Left lung (tissue), 4 donors: ENCODE measurements at regions not wholly inside any gene's neighbourhood (a gene's known extent, or its start where the extent isn't known, plus 50 kb on each side); places are given as distances from the start of the nearest gene placed in this dataset.
A peak's percentile ranks its signal among the peaks of the same experiment; 100 is the strongest.
"Not testable (repeated sequence)": the region's sequence is repeated elsewhere in the genome, so short reads cannot be mapped to it uniquely, and the experiment has no call there.

Source experiments
- ATAC-seq: fragments of 200-7000 bp; cut with Tn5 transposase; one replicate; pipeline ENCODE4 v1.9.1; 2020; ENCODE audit warnings: moderate library complexity
- DNase-seq, 4 donors: peaks; one replicate each; pipeline ENCODE4 v3.0.0-alpha.2; 2013 to 2020
- H3K27ac ChIP-seq, 2 donors: fragments of 200-600 bp; sonication (generic) in 1 of 2; one replicate each; pipeline versions ENCODE4 v1.5.0 to v1.8.0; 2020 to 2021
- H3K27me3 ChIP-seq, 2 donors: fragments of 200-600 bp; sonication (generic) in 1 of 2; one replicate each; pipeline versions ENCODE4 v1.5.0 to v1.8.0; 2020 to 2021
- H3K36me3 ChIP-seq, 2 donors: fragments of 200-600 bp; sonication (generic) in 1 of 2; one replicate each; pipeline versions ENCODE4 v1.5.0 to v1.8.0; 2020 to 2021
- H3K4me1 ChIP-seq, 2 donors: fragments of 200-600 bp; one replicate each; pipeline ENCODE4 v1.8.0; 2021
- H3K4me3 ChIP-seq, 2 donors: fragments of 200-600 bp; sonication (generic) in 1 of 2; one replicate each; pipeline versions ENCODE4 v1.5.0 to v1.8.0; 2020 to 2021; ENCODE audit warnings: mild to moderate bottlenecking in 1 of 2
- H3K9me3 ChIP-seq, 2 donors: fragments of 200-600 bp; sonication (generic) in 1 of 2; one replicate each; pipeline versions ENCODE4 v1.5.0 to v1.8.0; 2020 to 2021
- CTCF ChIP-seq, 2 donors: fragments of 200-600 bp; sonication (generic) in 1 of 2; IDR thresholded peaks; one replicate each; pipeline versions ENCODE4 v1.5.0 to v1.8.0; 2021; ENCODE audit warnings: antibody characterized with exemption in 2 of 2
- intact Hi-C, 2 donors: fragments of 100-400 bp; cut with DNase I; formaldehyde crosslinking; loops; one replicate each; pipeline versions ENCODE4 v1.11.2 to v1.14.2; 2022
- donor health status: DM: no; HTN: yes; CAD: no.
- donor health status: DM: no; HTN: no; CAD: no.

GRCh38 chr5:62814991-62815390 is 236.4 kb downstream of the LRRC70 start:
- Histone ChIP-seq H3K9me3 (no peaks in the 10 kb centered on the region), H3K4me1 (no peaks in the 10 kb centered on the region), H3K27ac (no peak overlapping the region), H3K27me3 (no peaks in the 10 kb centered on the region), H3K36me3 (no peaks in the 10 kb centered on the region), H3K4me3 (no peak overlapping the region)
- intact Hi-C loops = no loop called here
- TF ChIP-seq CTCF (IDR thresholded peaks at IDR 0.05) = no peak
- ATAC-seq (no peak), DNase-seq (no peak)

- no peak for TF ChIP-seq CTCF (IDR thresholded peaks at IDR 0.05)
- no peak overlapping the region for H3K27ac ChIP-seq
Observed at GRCh38 chr5:62812621-62813255, 234.1 kb downstream of the LRRC70 start.

GRCh38 chr5:62804819-62805218 is 226.2 kb downstream of the LRRC70 start:
- ATAC-seq, H3K4me1 ChIP-seq, DNase-seq, H3K9me3 ChIP-seq, H3K27me3 ChIP-seq, H3K36me3 ChIP-seq, H3K4me3 ChIP-seq, intact Hi-C loops, H3K27ac ChIP-seq: not testable (repeated sequence)

More at GRCh38 chr5:62812621-62813255, 234.1 kb downstream of the LRRC70 start:
- no peak overlapping the region for H3K4me3 ChIP-seq
- intact Hi-C loops = no loop called here
- no peaks in the 10 kb centered on the region for H3K4me1 ChIP-seq
- no peaks in the 10 kb centered on the region for H3K9me3 ChIP-seq
- H3K36me3 ChIP-seq = no peaks in the 10 kb centered on the region
- ATAC-seq (no peak), DNase-seq (no peak)
- H3K27me3 ChIP-seq = no peaks in the 10 kb centered on the region

GRCh38 chr5:62795926-62796325 is 217.3 kb downstream of the LRRC70 start:
- H3K27ac ChIP-seq = no peak overlapping the region
- no peak overlapping the region for H3K4me3 ChIP-seq
- H3K27me3 ChIP-seq = no peaks in the 10 kb centered on the region
- peaks cover 0 to 26% of the 10 kb centered on the region in 2 donors for H3K9me3 ChIP-seq
- H3K4me1 ChIP-seq = no peaks in the 10 kb centered on the region
- ATAC-seq = no peak
- H3K36me3 ChIP-seq = no peaks in the 10 kb centered on the region
- intact Hi-C loops = no loop called here
- DNase-seq = peak in 1 of 4 donors; percentile 26
- no peak for TF ChIP-seq CTCF (IDR thresholded peaks at IDR 0.05)

- DNase-seq (no peak), ATAC-seq (no peak)
- TF ChIP-seq CTCF (IDR thresholded peaks at IDR 0.05) = no peak
- Histone ChIP-seq H3K9me3 (peaks cover 0 to 26% of the 10 kb centered on the region in 2 donors), H3K27ac (no peak overlapping the region), H3K27me3 (no peaks in the 10 kb centered on the region), H3K36me3 (no peaks in the 10 kb centered on the region), H3K4me1 (no peaks in the 10 kb centered on the region), H3K4me3 (no peak overlapping the region)
- intact Hi-C loops = no loop called here
Observed at GRCh38 chr5:62794456-62794855, 215.8 kb downstream of the LRRC70 start.

- ATAC-seq (peak; percentile 81), DNase-seq (no peak)
- intact Hi-C loops = no loop called here
- Histone ChIP-seq H3K27ac (no peak overlapping the region), H3K4me3 (no peak overlapping the region), H3K36me3 (no peaks in the 10 kb centered on the region), H3K4me1 (no peaks in the 10 kb centered on the region), H3K27me3 (no peaks in the 10 kb centered on the region), H3K9me3 (peaks cover 0 to 3% of the 10 kb centered on the region in 2 donors)
- peak in 1 of 2 donors; percentile 41 for TF ChIP-seq CTCF (IDR thresholded peaks at IDR 0.05)
Observed at GRCh38 chr5:62791059-62791458, 212.4 kb downstream of the LRRC70 start.
